ENCODE measurements at regions not wholly inside any gene's neighbourhood (a gene's known extent, or its start where the extent isn't known, plus 50 kb on each side); places are given as distances from the start of the nearest gene placed in this dataset.
"Not testable (repeated sequence)": the region's sequence is repeated elsewhere in the genome, so short reads cannot be mapped to it uniquely, and the experiment has no call there.

DNA sequence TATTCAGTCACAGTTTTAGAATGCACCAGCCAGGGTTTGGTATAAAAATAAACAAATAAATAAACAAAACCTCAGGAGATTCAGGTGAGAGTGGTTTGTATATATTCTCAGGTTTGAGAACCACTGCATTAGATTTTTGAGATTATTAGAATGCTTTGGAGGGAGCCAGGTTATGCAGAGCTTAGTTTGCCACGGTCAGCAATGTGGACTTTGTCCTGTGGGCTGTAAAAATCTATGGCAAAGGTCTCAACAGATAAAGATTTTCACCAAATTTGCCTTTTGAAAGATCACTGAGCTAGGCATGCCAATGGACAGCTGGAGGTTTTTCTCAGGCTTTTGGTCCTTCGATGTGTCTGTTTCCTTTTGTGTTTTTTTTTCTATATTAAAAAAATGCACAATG lies 650.1 kb upstream of the RAG2 start:
- Histone ChIP-seq H3K4me3 (ENCODE audit: low read length) (no peak overlapping the region), H3K36me3 (ENCODE audit: control insufficient read depth, insufficient read depth, low read length) (no peaks in the 10 kb centered on the region), H3K9me3 (ENCODE audit: control insufficient read depth, low read length) (peaks cover 4% of the 10 kb centered on the region), H3K4me1 (ENCODE audit: control insufficient read depth, insufficient read depth, low read length) (no peaks in the 10 kb centered on the region), H3K27ac (ENCODE audit: low read depth, low read length) (no peak overlapping the region), H3K27me3 (ENCODE audit: control insufficient read depth, insufficient read depth, low read length, poor library complexity, severe bottlenecking) (no peaks in the 10 kb centered on the region), H3K9ac (ENCODE audit: extremely low read depth, low read length, poor library complexity, severe bottlenecking) (no peak overlapping the region)
- TF ChIP-seq, protein P1, sequence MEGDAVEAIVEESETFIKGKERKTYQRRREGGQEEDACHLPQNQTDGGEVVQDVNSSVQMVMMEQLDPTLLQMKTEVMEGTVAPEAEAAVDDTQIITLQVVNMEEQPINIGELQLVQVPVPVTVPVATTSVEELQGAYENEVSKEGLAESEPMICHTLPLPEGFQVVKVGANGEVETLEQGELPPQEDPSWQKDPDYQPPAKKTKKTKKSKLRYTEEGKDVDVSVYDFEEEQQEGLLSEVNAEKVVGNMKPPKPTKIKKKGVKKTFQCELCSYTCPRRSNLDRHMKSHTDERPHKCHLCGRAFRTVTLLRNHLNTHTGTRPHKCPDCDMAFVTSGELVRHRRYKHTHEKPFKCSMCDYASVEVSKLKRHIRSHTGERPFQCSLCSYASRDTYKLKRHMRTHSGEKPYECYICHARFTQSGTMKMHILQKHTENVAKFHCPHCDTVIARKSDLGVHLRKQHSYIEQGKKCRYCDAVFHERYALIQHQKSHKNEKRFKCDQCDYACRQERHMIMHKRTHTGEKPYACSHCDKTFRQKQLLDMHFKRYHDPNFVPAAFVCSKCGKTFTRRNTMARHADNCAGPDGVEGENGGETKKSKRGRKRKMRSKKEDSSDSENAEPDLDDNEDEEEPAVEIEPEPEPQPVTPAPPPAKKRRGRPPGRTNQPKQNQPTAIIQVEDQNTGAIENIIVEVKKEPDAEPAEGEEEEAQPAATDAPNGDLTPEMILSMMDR (conservative IDR thresholded peaks at IDR 0.05): no peak
- Mint-ChIP-seq H3K27me3 (ENCODE audit: insufficient read depth) (no peaks in the 10 kb centered on the region), H3K4me1 (no peaks in the 10 kb centered on the region), H3K9me3 (peaks cover 5% of the 10 kb centered on the region), H3K36me3 (ENCODE audit: low read depth) (no peaks in the 10 kb centered on the region), H3K27ac (no peak overlapping the region), H3K4me3 (no peak overlapping the region)
- WGBS, 2 experiments (ENCODE audit: insufficient coverage in 1 of 2, insufficient read length in 1 of 2): 83 to 97% methylated on average over 1 to 2 of the region's 2 CpGs
- no peak for DNase-seq

DNA sequence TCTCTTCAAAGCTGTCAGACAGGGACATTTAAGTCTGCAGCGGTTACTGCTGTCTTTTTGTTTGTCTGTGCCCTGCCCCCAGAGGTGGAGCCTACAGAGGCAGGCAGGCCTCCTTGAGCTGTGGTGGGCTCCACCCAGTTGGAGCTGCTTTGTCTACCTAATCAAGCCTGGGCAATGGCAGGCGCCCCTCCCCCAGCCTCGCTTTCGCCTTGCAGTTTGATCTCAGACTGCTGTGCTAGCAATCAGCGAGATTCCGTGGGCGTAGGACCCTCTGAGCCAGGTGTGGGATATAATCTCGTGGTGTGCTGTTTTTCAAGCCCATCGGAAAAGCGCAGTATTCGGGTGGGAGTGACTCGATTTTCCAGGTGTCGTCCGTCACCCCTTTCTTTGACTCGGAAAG lies 648.1 kb upstream of the RAG2 start:
- 94 to 97% methylated on average over 10 to 13 of the region's 15 CpGs for WGBS, 2 experiments (ENCODE audit: insufficient coverage in 1 of 2, insufficient read length in 1 of 2)
- H3K36me3 Mint-ChIP-seq (ENCODE audit: low read depth); H3K27me3 ChIP-seq (ENCODE audit: control insufficient read depth, insufficient read depth, low read length, poor library complexity, severe bottlenecking); H3K36me3 ChIP-seq (ENCODE audit: control insufficient read depth, insufficient read depth, low read length); H3K4me1 ChIP-seq (ENCODE audit: control insufficient read depth, insufficient read depth, low read length); H3K27ac Mint-ChIP-seq; H3K9ac ChIP-seq (ENCODE audit: extremely low read depth, low read length, poor library complexity, severe bottlenecking); H3K27me3 Mint-ChIP-seq (ENCODE audit: insufficient read depth); H3K4me3 Mint-ChIP-seq; H3K4me3 ChIP-seq (ENCODE audit: low read length); H3K9me3 Mint-ChIP-seq; H3K9me3 ChIP-seq (ENCODE audit: control insufficient read depth, low read length); H3K27ac ChIP-seq (ENCODE audit: low read depth, low read length); H3K4me1 Mint-ChIP-seq: not testable (repeated sequence)
- peak; percentile 73 for DNase-seq

GRCh38 chr11:37230865-37231264 lies 632.8 kb upstream of the RAG2 start:
- H3K9ac ChIP-seq (ENCODE audit: extremely low read depth, low read length, poor library complexity, severe bottlenecking): no peak overlapping the region
- Mint-ChIP-seq H3K27ac (no peak overlapping the region), H3K4me3 (no peak overlapping the region), H3K9me3 (peaks cover 3% of the 10 kb centered on the region), H3K4me1 (peaks cover 5% of the 10 kb centered on the region), H3K27me3 (ENCODE audit: insufficient read depth) (no peaks in the 10 kb centered on the region), H3K36me3 (ENCODE audit: low read depth) (no peaks in the 10 kb centered on the region)
- DNase-seq: no peak
- no peak overlapping the region for H3K4me3 ChIP-seq (ENCODE audit: low read length)
- no peak overlapping the region for H3K27ac ChIP-seq (ENCODE audit: low read depth, low read length)
- no peaks in the 10 kb centered on the region for H3K36me3 ChIP-seq (ENCODE audit: control insufficient read depth, insufficient read depth, low read length)
- no peaks in the 10 kb centered on the region for H3K4me1 ChIP-seq (ENCODE audit: control insufficient read depth, insufficient read depth, low read length)
- H3K27me3 ChIP-seq (ENCODE audit: control insufficient read depth, insufficient read depth, low read length, poor library complexity, severe bottlenecking): no peaks in the 10 kb centered on the region
- no peaks in the 10 kb centered on the region for H3K9me3 ChIP-seq (ENCODE audit: control insufficient read depth, low read length)
- WGBS, 2 experiments (ENCODE audit: insufficient coverage in 1 of 2, insufficient read length in 1 of 2): 100% methylated on average over 1 of the region's 1 CpG; no CpG with 5 or more reads in 1 of the 2 experiments
- TF ChIP-seq, protein P1 (conservative IDR thresholded peaks at IDR 0.05): peak; percentile 71

- H3K36me3 Mint-ChIP-seq (ENCODE audit: low read depth): no peaks in the 10 kb centered on the region
- Histone ChIP-seq H3K4me1 (ENCODE audit: control insufficient read depth, insufficient read depth, low read length) (no peaks in the 10 kb centered on the region), H3K4me3 (ENCODE audit: low read length) (no peak overlapping the region), H3K9ac (ENCODE audit: extremely low read depth, low read length, poor library complexity, severe bottlenecking) (no peak overlapping the region), H3K36me3 (ENCODE audit: control insufficient read depth, insufficient read depth, low read length) (no peaks in the 10 kb centered on the region), H3K9me3 (ENCODE audit: control insufficient read depth, low read length) (peaks cover 28% of the 10 kb centered on the region), H3K27me3 (ENCODE audit: control insufficient read depth, insufficient read depth, low read length, poor library complexity, severe bottlenecking) (no peaks in the 10 kb centered on the region), H3K27ac (ENCODE audit: low read depth, low read length) (no peak overlapping the region)
- no peak overlapping the region for H3K4me3 Mint-ChIP-seq
- H3K4me1 Mint-ChIP-seq: peaks cover 5% of the 10 kb centered on the region
- DNase-seq: no peak
- WGBS, 2 experiments (ENCODE audit: insufficient coverage in 1 of 2, insufficient read length in 1 of 2): 88 to 91% methylated on average over 4 of the region's 4 CpGs
- peaks cover 27% of the 10 kb centered on the region for H3K9me3 Mint-ChIP-seq
- no peak overlapping the region for H3K27ac Mint-ChIP-seq
- TF ChIP-seq, protein P1 (conservative IDR thresholded peaks at IDR 0.05): no peak
- no peaks in the 10 kb centered on the region for H3K27me3 Mint-ChIP-seq (ENCODE audit: insufficient read depth)
These were observed 625.9 kb upstream of the RAG2 start for GRCh38 chr11:37223962-37224361.
